GM12878 (cell line): ENCODE measurements at regions not wholly inside any gene's neighbourhood (a gene's known extent, or its start where the extent isn't known, plus 50 kb on each side); places are given as distances from the start of the nearest gene placed in this dataset.

Experiments used
- ATAC-seq: fragments of 200-7000 bp; cut with Tn5 transposase; 3 replicates; pipeline ENCODE4 v1.9.1; 2020; ENCODE audit warnings: mild to moderate bottlenecking, moderate library complexity
- BruUV-seq: library from RNA; stranded (reverse); fragments of 400-500 nt; replicated peaks from 2 replicates; lab custom pipeline; 2021; lab: Mats Ljungman, UMichigan
- CTCF ChIA-PET: fragments of 300-600 bp; sonication (Branson Sonifier 250); formaldehyde crosslinking; extraction: SDS; loops from one replicate; lab custom pipeline; 2021; ENCODE audit warnings: inconsistent platforms; lab: Yijun Ruan, JAX
- POLR2A ChIA-PET: fragments of 350-600 bp; formaldehyde crosslinking; extraction: SDS; loops from one replicate; lab custom pipeline; 2021; ENCODE audit warnings: inconsistent platforms; lab: Charles Lee
- RAD21 ChIA-PET: fragments of 300-600 bp; sonication (Branson Sonifier 250); formaldehyde crosslinking; loops from one replicate; lab custom pipeline; 2023; ENCODE audit warnings: antibody characterized with exemption; ENCODE audit not compliant: unreplicated experiment; lab: Charles Lee
- SMC1A ChIA-PET: fragments of 300-600 bp; sonication (Branson Sonifier 250); formaldehyde crosslinking; loops from one replicate; lab custom pipeline; 2023; ENCODE audit not compliant: unreplicated experiment, uncharacterized antibody; lab: Charles Lee
- DNase-seq: peaks from one replicate; pipeline ENCODE4 v3.0.0-alpha.2; 2011; ENCODE audit warnings: low read depth, low spot score
- FAIRE-seq: peaks from 3 replicates; lab custom pipeline; 2011; peaks lifted over from hg19 to GRCh38; lab: Jason Lieb, UNC
- H2AFZ ChIP-seq: 2 replicates; pipeline ENCODE4 v1.6.0; 2011; ENCODE audit warnings: low read depth, low read length, control low read depth; ENCODE audit not compliant: control insufficient read depth
- H3K27ac ChIP-seq: 2 replicates; pipeline ENCODE4 v1.5.1; 2011; ENCODE audit warnings: control low read depth; ENCODE audit not compliant: control insufficient read depth, insufficient read depth
- H3K27me3 ChIP-seq, 2 experiments: replicated peaks in 1 of 2; 2 replicates each; pipeline versions ENCODE4 v1.6.0 to v1.6.1; 2011; ENCODE audit warnings: low read length in 1 of 2; ENCODE audit not compliant: control insufficient read depth in 2 of 2, insufficient read depth in 2 of 2
- H3K36me3 ChIP-seq, 2 experiments: 2 replicates each; pipeline ENCODE4 v1.5.1; 2011; ENCODE audit warnings: low read length in 1 of 2; ENCODE audit not compliant: control insufficient read depth in 2 of 2, insufficient read depth in 2 of 2
- H3K4me1 ChIP-seq: 2 replicates; pipeline ENCODE4 v1.6.1; 2011; ENCODE audit warnings: mild to moderate bottlenecking, low read length, moderate library complexity, mixed read lengths; ENCODE audit not compliant: control insufficient read depth, insufficient read depth
- H3K4me2 ChIP-seq: 2 replicates; pipeline ENCODE4 v1.6.0; 2011; ENCODE audit warnings: control low read depth; ENCODE audit not compliant: control insufficient read depth, insufficient read depth
- H3K4me3 ChIP-seq: fragments of 200-600 bp; sonication (generic); 2 replicates; pipeline ENCODE4 v1.5.1; 2016
- H3K79me2 ChIP-seq: 2 replicates; pipeline ENCODE4 v1.6.0; 2011; ENCODE audit warnings: low read length; ENCODE audit not compliant: control insufficient read depth, insufficient read depth
- H3K9ac ChIP-seq: 2 replicates; pipeline ENCODE4 v1.8.0; 2011; ENCODE audit warnings: low read length, control low read depth, mixed read lengths; ENCODE audit not compliant: control insufficient read depth, insufficient read depth
- H3K9me3 ChIP-seq: replicated peaks from 3 replicates; pipeline ENCODE4 v1.5.1; 2011; ENCODE audit warnings: mild to moderate bottlenecking, low read length; ENCODE audit not compliant: control insufficient read depth, insufficient read depth
- H4K20me1 ChIP-seq: 2 replicates; pipeline ENCODE4 v1.6.0; 2011; ENCODE audit not compliant: control insufficient read depth, insufficient read depth
- CHD1 ChIP-seq: IDR thresholded peaks from 2 replicates; pipeline ENCODE4 v1.6.1; 2012; ENCODE audit warnings: low read depth, low read length, improper control_type of control experiment
- E4F1 ChIP-seq: fragments of 450-650 bp; IDR thresholded peaks from 2 replicates; pipeline ENCODE4 v1.6.1; 2018; ENCODE audit warnings: borderline replicate concordance, mild to moderate bottlenecking; ENCODE audit not compliant: partially characterized antibody
- ETV6 ChIP-seq, 2 experiments: fragments of 450-650 bp in 1 of 2; IDR thresholded peaks in 1 of 2; conservative IDR thresholded peaks in 1 of 2; 2 replicates each; pipeline ENCODE4 v1.6.1; 2014; ENCODE audit warnings: antibody characterized with exemption in 1 of 2, borderline replicate concordance in 1 of 2, low read depth in 1 of 2, mild to moderate bottlenecking in 1 of 2, moderate library complexity in 1 of 2
- KAT2A ChIP-seq: conservative IDR thresholded peaks from 2 replicates; pipeline ENCODE4 v1.6.1; 2011; ENCODE audit warnings: low read depth, low read length; ENCODE audit not compliant: control insufficient read depth
- MYB ChIP-seq: fragments of 150-350 bp; IDR thresholded peaks from 2 replicates; pipeline ENCODE4 v1.6.1; 2014; ENCODE audit warnings: mild to moderate bottlenecking, low read depth, low read length, borderline replicate concordance
- MYC ChIP-seq: IDR thresholded peaks from 2 replicates; pipeline ENCODE4 v1.6.1; 2011; ENCODE audit warnings: mild to moderate bottlenecking, low read length, moderate library complexity, inconsistent platforms; ENCODE audit not compliant: insufficient read depth, insufficient replicate concordance, insufficient read length, severe bottlenecking
- NRF1 ChIP-seq: conservative IDR thresholded peaks from 2 replicates; pipeline ENCODE4 v1.6.1; 2011; ENCODE audit warnings: mild to moderate bottlenecking, low read depth, low read length, improper control_type of control experiment
- PRDM15 ChIP-seq: fragments of 450-650 bp; formaldehyde crosslinking; IDR thresholded peaks from 2 replicates; pipeline ENCODE4 v1.4.0; 2020; ENCODE audit warnings: mild to moderate bottlenecking, moderate library complexity
- RAD51 ChIP-seq: fragments of 450-650 bp; IDR thresholded peaks from 2 replicates; pipeline ENCODE4 v1.6.1; 2016; ENCODE audit warnings: moderate library complexity, mild to moderate bottlenecking, inconsistent platforms
- STAT1 ChIP-seq: fragments of 450-650 bp; conservative IDR thresholded peaks from 2 replicates; pipeline ENCODE4 v1.6.1; 2014; ENCODE audit warnings: antibody characterized with exemption, mild to moderate bottlenecking
- SUZ12 ChIP-seq: fragments of 200-600 bp; sonication (generic); IDR thresholded peaks from one replicate; pipeline ENCODE4 v1.6.1; 2018; ENCODE audit warnings: antibody characterized with exemption, mild to moderate bottlenecking; ENCODE audit not compliant: unreplicated experiment
- YBX1 ChIP-seq: fragments of 450-650 bp; IDR thresholded peaks from 2 replicates; pipeline ENCODE4 v1.6.1; 2016; ENCODE audit warnings: antibody characterized with exemption
- ZBTB11 ChIP-seq: fragments of 450-650 bp; formaldehyde crosslinking; IDR thresholded peaks from 2 replicates; pipeline ENCODE4 v1.5.0; 2022; ENCODE audit warnings: mild to moderate bottlenecking, missing genetic modification characterization
- WGBS: methylation state at CpG from one replicate; pipeline ENCODE4 v1.1.6; 2016; ENCODE audit warnings: low lambda C conversion rate; ENCODE audit not compliant: insufficient replicate concordance, insufficient coverage; ENCODE audit errors: missing lambda C conversion rate; 5-methylcytosine and 5-hydroxymethylcytosine counted together
- in situ Hi-C: fragments of 300-500 bp; cut with MboI; formaldehyde crosslinking; loops from 9 replicates; pipeline ENCODE4 v1.14.3; 2018; ENCODE audit warnings: mixed read lengths
- intact Hi-C: fragments of 100-400 bp; cut with micrococcal nuclease; formaldehyde crosslinking; loops from one replicate; pipeline ENCODE4 v1.14.2; 2022; ENCODE audit not compliant: unreplicated experiment

DNA sequence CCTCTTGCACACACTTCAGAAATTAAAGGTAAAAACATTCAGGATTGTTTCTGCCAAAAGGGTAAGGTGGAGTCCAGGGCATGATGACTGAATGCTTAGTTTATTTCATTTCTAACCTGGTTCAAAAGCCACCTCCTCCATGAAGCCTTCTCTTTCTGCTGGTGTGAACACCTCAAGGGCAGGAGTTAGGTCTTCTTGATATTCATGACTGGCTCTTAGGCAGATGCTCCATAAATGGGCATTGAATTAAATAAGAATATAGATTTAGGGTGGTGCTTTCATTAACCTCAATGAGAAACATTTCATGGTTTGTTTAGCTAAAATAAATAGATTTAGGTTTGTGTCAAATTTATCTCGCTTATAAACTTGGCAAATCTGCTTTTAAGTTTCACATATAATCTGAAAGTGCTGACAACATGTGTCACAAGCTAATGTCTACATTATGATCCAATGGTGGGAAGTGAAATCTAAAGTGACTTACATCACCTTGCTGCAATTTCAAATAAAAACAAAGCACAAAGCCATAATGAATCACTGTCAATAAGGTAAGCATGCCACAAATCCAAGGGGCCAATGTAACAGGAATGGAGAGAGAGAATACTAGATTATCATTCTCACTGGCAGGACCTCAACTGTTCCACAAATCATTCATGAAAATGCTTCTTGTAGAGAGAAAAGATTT, 72.7 kb upstream of the GRIP1 start (continued):
- TF ChIP-seq E4F1 (no peak), SUZ12 (no peak), ZBTB11 (CRISPR knock-in tag) (no peak), STAT1 (no peak), CHD1 (no peak), YBX1 (no peak)

DNA sequence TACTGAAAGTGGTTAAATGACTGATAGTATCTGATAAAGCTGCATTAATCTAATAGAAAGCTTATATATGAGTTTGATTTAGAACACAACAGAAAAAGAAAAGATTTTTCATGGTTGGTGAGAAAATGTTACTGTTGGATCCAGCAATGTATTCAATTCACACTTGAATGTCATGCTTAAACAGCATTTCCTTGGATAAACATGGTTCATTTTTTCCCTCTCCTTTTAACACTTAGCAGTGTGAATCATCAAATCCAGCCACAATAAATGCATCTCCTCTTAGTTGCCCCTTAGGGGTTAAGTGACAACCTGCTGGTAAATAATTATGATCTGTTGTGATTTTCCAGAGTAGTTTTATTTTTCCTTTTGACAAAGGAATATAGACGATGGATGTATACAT, 74.9 kb upstream of the GRIP1 start:
- ChIA-PET SMC1A (no interaction called here), POLR2A (no interaction called here), RAD21 (no interaction called here), CTCF (no interaction called here)
- Histone ChIP-seq H3K36me3 (no peaks in the 10 kb centered on the region), H4K20me1 (no peaks in the 10 kb centered on the region), H3K4me3 (no peak overlapping the region), H2AFZ (no peak overlapping the region), H3K9me3 (no peaks in the 10 kb centered on the region), H3K27me3 (peaks cover 0 to 3% of the 10 kb centered on the region in 2 experiments; a peak in 1 of 4 replicates), H3K27ac (no peak overlapping the region), H3K79me2 (no peaks in the 10 kb centered on the region), H3K9ac (no peak overlapping the region), H3K4me2 (no peak overlapping the region), H3K4me1 (no peaks in the 10 kb centered on the region)
- intact Hi-C loops = no loop called here
- no TSS peak for BruUV-seq
- DNase-seq (no peak), FAIRE-seq (no peak), ATAC-seq (no peak)
- WGBS = 4% methylated on average over 1 of the region's 1 CpG
- in situ Hi-C loops = no loop called here
- no peak for TF ChIP-seq MYB
- no peak for TF ChIP-seq MYC
- TF ChIP-seq NRF1 = no peak
- TF ChIP-seq ETV6 (conservative IDR thresholded peaks at IDR 0.05 in 1 of 2, IDR thresholded peaks at IDR 0.05 in 1 of 2; ENCODE audit: borderline replicate concordance in 1 of 2, low read depth in 1 of 2) = no peak
- TF ChIP-seq KAT2A = no peak
- no peak for TF ChIP-seq RAD51
- no peak for TF ChIP-seq PRDM15 (CRISPR knock-in tag)
